Stimulated activated CD4-positive, alpha-beta T cell treated with anti-CD3 and anti-CD28 coated beads, Interleukin-12 subunit alpha, Interleukin-12 subunit beta, amount 100 ng/mL, for 48 hours (primary cell): ENCODE measurements at regions not wholly inside any gene's neighbourhood (a gene's known extent, or its start where the extent isn't known, plus 50 kb on each side); places are given as distances from the start of the nearest gene placed in this dataset.
"Not testable (repeated sequence)": the region's sequence is repeated elsewhere in the genome, so short reads cannot be mapped to it uniquely, and the experiment has no call there.

ENCODE experiments used
- DNase-seq, 3 donors: peaks; one replicate each; pipeline ENCODE4 v3.0.0-alpha.2; 2020; ENCODE audit warnings: low read depth in 2 of 3, low spot score in 1 of 3

GRCh38 chr22:48060266-48060665, 1297.8 kb downstream of the TBC1D22A start:
- no peak for DNase-seq

GRCh38 chr22:48059521-48059920, 1297.1 kb downstream of the TBC1D22A start:
- DNase-seq, result not testable (repeated sequence)

- DNase-seq, result no peak
Observed at GRCh38 chr22:48057116-48057835, 1294.8 kb downstream of the TBC1D22A start.

GRCh38 chr22:48055827-48056226, 1293.4 kb downstream of the TBC1D22A start:
- DNase-seq, result no peak

- no peak for DNase-seq
Observed at GRCh38 chr22:48055185-48055584, 1292.7 kb downstream of the TBC1D22A start.

GRCh38 chr22:48054596-48054995, 1292.1 kb downstream of the TBC1D22A start:
- DNase-seq, result no peak

- no peak for DNase-seq
Observed at GRCh38 chr22:48053973-48054372, 1291.5 kb downstream of the TBC1D22A start.

GRCh38 chr22:48053486-48053885, 1291.0 kb downstream of the TBC1D22A start:
- DNase-seq, result no peak

DNA sequence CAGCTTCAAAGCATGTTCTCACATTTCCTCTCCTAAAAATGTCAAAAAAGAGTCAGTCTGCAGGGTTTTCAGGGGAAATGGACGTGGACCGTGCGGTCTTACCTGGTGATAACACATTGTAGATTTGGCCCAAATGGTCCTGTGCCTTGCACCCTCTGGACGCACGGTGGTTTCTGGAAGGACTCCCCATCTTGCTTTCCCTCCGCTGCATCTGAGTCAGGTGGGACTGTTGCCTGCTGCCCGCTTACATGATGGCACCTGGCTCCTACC, 1290.1 kb downstream of the TBC1D22A start:
- no peak for DNase-seq

DNA sequence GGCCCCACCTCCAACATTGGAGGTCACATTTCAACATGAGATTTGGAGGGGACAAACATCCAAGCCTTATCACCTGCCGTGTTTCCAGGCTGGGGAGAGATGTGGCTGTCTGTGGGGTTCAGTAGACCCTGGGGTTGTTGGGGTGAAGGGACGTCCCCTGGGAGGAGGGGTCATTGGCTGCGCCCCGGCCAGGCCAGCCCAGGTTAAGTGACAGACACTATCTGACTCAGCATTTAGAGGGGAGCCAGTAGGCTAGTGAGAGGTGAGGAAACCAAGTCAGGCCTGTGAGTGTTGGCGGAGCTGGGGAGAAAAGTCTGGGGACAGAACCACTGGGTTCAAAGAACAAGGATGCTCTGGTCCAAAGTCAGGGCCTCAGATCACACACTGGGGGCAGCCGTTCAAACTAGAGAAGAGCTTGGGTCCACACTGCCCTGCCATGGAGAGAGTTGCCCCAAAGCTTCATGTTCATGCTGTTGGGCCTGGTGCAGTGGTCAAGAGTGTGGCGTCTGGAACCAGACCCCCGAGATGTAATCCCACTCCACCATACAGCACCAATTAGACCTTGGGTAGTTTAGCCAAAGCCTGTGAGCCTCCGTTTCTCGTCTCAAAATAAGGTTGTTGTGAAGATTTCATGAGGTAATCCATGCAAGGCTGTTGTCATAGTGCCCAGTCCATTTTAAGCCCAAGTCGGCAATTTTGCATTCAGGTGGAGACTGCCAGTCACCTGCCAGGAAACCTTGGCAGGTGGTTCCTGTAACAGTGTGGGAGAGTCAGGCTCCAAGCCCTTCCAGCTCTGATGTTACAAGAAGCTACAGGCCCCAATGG, 1289.6 kb downstream of the TBC1D22A start:
- DNase-seq, result no peak

DNA sequence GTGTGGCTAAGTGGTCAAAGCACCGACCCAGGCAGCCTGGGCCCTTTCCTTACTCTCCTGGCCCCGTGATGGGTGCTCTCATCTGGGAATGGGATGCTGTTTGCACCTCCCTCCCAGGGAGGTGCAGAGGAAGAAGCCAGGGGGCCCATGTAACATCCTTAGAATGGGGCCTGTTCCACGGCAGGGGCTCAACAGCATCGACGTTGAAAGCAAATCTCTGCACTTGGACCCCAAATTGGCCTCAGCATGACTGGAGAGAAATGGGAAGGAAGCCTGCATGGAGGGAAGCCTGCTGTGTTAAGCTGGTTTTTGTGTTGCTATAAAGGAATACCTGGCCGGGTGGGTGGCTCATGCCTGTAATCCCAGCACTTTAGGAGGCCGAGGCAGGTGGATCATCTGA, 1288.4 kb downstream of the TBC1D22A start:
- DNase-seq, result no peak

DNA sequence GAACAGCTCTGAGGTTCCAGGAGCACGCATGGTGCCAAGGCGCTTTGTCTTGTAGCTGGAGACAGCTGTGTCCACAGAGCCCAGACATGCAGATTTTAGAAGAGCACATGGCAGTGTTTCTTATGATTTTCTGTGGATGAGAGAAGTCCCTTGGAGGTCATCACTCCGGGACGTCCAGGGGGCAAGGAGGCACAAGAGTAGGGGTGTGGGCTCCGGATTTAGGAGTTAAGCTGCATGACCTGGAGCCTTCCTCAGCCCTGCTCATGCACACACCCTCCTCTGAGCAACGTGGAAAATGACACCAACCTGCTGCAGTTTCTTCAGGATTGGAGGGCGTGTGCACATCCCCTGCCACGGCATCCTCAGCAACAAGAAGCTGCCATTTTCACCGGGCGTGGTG, 1286.7 kb downstream of the TBC1D22A start:
- DNase-seq, result no peak

DNA sequence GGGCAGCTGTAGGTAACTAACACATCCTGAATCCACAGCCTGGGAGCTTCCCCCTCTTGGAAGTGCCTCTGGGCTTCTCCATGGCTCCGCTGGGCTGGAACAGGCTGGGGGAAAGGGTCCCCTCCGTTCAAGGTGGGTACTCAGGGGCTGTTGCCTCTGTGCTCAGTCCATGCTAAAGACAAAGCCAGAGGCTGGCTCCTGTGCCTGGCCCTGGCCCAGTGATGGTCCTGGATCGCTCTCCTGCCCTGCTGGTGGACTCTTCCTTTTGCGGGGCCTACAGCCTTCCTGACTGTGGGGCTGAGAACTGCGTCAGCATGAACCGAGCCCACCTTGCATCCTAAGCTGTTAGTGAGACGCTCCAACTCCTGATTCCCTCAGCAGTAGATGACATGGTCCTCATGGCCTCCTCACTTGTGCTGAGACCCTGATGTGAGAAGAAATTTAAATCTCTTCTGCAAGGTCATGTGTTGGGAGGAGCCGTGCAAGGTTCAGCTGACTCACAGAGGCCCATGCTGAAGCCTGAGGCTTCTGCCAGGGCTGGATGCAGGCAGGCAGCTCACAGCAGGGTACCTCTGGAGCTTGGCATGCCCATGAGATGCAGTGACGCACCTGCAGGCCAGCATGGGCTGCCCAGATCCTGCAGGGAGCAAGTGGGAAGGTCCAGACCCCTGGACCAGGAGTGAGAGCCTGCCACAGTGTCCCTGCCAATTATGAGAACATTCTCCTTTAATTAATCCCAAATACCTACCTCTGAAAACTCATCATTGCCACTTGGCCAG, 1285.5 kb downstream of the TBC1D22A start:
- no peak for DNase-seq

- no peak for DNase-seq
Observed at GRCh38 chr22:48045369-48045768, 1282.9 kb downstream of the TBC1D22A start.

DNA sequence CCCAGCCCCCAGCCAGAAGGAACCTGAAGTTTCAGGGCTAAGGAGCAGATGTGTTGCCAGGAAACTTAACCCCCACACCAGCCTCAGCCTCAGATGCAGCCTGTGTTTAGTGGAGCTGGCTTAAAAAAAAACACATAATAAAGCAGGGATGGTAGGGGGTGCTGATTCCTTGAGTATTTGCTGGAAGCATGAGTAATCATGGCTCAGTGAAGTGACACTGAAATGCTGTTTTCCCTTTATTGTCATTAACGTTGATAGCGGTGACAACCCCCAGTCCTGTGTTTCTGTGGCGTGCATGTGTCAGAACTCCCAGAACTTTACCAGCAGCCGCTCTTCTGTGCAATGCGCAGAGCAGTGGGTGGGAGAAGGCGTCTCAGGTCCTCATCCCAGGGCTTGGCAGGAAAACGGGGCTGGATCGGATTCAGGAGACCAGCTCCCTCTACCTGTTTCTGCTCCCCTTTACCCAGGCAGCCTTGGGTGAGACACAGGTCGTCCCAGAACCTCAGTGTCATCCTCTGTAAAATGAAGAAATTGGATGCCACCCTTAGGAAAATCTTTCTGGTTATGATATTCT, 1282.1 kb downstream of the TBC1D22A start:
- no peak for DNase-seq

GRCh38 chr22:48043581-48043980, 1281.1 kb downstream of the TBC1D22A start:
- no peak for DNase-seq

GRCh38 chr22:48042621-48043395, 1280.4 kb downstream of the TBC1D22A start:
- DNase-seq, result no peak

DNA sequence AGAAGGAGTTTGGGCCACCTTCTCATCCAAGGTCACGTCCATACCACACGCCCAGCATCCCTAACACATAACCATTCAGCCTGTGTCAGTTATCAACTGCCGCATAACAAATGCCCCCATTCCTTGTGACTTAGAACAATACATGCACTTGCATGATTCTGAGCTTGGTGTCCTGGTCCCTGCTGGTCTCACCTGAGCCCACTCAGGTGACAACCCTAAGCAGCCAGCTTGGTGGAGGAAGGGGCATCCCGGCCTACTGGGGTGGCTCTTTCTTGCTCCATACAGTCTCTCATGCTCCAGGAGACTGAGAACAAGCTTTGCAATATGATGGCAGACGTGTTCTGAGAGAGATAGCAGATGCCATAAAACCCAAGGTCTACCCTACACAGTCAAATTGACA, 1276.9 kb downstream of the TBC1D22A start:
- DNase-seq, result no peak

DNA sequence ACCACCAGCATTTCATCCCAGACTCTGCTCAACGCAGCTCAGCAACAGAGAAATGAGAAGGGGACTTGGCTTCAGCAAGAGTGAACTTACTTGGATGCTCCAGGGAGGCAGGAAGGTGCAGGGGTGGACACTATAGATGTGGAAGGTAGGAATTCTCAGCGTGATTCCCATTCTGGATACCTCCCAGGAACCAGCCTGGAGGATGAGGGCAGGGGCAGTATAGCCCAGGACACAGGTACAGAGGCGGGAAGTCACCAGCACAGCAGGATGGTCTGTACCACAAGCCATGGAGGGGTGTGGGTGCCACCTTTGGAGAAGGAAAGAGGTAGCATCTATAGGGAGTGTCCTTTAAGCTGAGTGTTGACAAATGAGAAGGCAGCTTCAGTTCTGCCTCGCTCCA, 1275.2 kb downstream of the TBC1D22A start:
- DNase-seq, result no peak

- DNase-seq, result no peak
Observed at GRCh38 chr22:48035897-48036296, 1273.4 kb downstream of the TBC1D22A start.

GRCh38 chr22:48031589-48031988, 1269.1 kb downstream of the TBC1D22A start:
- no peak for DNase-seq
